HL-60 (cell line): ENCODE measurements at regions not wholly inside any gene's neighbourhood (a gene's known extent, or its start where the extent isn't known, plus 50 kb on each side); places are given as distances from the start of the nearest gene placed in this dataset.

Experiments
- DNase-seq, 2 experiments: peaks; one replicate each; pipeline ENCODE4 v3.0.0-alpha.2; 2010 to 2020; ENCODE audit warnings: low read depth in 1 of 2, low spot score in 1 of 2
- H3K27ac ChIP-seq: fragments of 250-450 bp; sonication (Bioruptor Pico); replicated peaks from 2 replicates; pipeline ENCODE4 v1.5.1; 2020; ENCODE audit warnings: mild to moderate bottlenecking, moderate library complexity
- H3K27me3 ChIP-seq: fragments of 250-450 bp; sonication (Bioruptor Pico); 2 replicates; pipeline ENCODE4 v1.5.1; 2021; ENCODE audit warnings: mild to moderate bottlenecking, moderate library complexity; ENCODE audit not compliant: insufficient read depth, poor library complexity, severe bottlenecking
- H3K4me3 ChIP-seq: replicated peaks from 2 replicates; pipeline ENCODE4 v1.5.1; 2011; ENCODE audit warnings: mild to moderate bottlenecking, control low read depth, low read length; ENCODE audit not compliant: insufficient read depth
- GABPA ChIP-seq: IDR thresholded peaks from 2 replicates; pipeline ENCODE4 v1.6.1; 2012; ENCODE audit warnings: low read depth
- POLR2AphosphoS5 ChIP-seq: IDR thresholded peaks from 2 replicates; pipeline ENCODE4 v1.6.1; 2012; ENCODE audit warnings: low read depth
- SPI1 ChIP-seq: IDR thresholded peaks from 2 replicates; pipeline ENCODE4 v1.6.1; 2012; ENCODE audit warnings: low read depth, mild to moderate bottlenecking, borderline replicate concordance
- TF ChIP-seq, protein P1 (sequence below): IDR thresholded peaks from one replicate; pipeline ENCODE4 v1.5.1; 2011; ENCODE audit warnings: low read length, control low read depth, inconsistent platforms; ENCODE audit not compliant: insufficient read depth
- TF ChIP-seq, protein P2 (sequence below): IDR thresholded peaks from 2 replicates; pipeline ENCODE4 v1.6.1; 2012; ENCODE audit warnings: low read depth; ENCODE audit not compliant: insufficient replicate concordance

- Histone ChIP-seq H3K27me3 (no peaks in the 10 kb centered on the region), H3K27ac (no peak overlapping the region), H3K4me3 (no peak overlapping the region)
- DNase-seq, result no peak
- TF ChIP-seq SPI1 (no peak), POLR2AphosphoS5 (no peak), GABPA (no peak)
- TF ChIP-seq, protein P1, sequence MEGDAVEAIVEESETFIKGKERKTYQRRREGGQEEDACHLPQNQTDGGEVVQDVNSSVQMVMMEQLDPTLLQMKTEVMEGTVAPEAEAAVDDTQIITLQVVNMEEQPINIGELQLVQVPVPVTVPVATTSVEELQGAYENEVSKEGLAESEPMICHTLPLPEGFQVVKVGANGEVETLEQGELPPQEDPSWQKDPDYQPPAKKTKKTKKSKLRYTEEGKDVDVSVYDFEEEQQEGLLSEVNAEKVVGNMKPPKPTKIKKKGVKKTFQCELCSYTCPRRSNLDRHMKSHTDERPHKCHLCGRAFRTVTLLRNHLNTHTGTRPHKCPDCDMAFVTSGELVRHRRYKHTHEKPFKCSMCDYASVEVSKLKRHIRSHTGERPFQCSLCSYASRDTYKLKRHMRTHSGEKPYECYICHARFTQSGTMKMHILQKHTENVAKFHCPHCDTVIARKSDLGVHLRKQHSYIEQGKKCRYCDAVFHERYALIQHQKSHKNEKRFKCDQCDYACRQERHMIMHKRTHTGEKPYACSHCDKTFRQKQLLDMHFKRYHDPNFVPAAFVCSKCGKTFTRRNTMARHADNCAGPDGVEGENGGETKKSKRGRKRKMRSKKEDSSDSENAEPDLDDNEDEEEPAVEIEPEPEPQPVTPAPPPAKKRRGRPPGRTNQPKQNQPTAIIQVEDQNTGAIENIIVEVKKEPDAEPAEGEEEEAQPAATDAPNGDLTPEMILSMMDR, result no peak
- TF ChIP-seq, protein P2, sequence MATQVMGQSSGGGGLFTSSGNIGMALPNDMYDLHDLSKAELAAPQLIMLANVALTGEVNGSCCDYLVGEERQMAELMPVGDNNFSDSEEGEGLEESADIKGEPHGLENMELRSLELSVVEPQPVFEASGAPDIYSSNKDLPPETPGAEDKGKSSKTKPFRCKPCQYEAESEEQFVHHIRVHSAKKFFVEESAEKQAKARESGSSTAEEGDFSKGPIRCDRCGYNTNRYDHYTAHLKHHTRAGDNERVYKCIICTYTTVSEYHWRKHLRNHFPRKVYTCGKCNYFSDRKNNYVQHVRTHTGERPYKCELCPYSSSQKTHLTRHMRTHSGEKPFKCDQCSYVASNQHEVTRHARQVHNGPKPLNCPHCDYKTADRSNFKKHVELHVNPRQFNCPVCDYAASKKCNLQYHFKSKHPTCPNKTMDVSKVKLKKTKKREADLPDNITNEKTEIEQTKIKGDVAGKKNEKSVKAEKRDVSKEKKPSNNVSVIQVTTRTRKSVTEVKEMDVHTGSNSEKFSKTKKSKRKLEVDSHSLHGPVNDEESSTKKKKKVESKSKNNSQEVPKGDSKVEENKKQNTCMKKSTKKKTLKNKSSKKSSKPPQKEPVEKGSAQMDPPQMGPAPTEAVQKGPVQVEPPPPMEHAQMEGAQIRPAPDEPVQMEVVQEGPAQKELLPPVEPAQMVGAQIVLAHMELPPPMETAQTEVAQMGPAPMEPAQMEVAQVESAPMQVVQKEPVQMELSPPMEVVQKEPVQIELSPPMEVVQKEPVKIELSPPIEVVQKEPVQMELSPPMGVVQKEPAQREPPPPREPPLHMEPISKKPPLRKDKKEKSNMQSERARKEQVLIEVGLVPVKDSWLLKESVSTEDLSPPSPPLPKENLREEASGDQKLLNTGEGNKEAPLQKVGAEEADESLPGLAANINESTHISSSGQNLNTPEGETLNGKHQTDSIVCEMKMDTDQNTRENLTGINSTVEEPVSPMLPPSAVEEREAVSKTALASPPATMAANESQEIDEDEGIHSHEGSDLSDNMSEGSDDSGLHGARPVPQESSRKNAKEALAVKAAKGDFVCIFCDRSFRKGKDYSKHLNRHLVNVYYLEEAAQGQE, result no peak
These were observed 348.6 kb upstream of the GRM7 start for GRCh38 chr3:6512172-6512800.

- no peak for DNase-seq
- Histone ChIP-seq H3K27me3 (no peaks in the 10 kb centered on the region), H3K27ac (no peak overlapping the region), H3K4me3 (no peak overlapping the region)
- TF ChIP-seq, protein P1, result no peak
- no peak for TF ChIP-seq SPI1
- TF ChIP-seq, protein P2, result no peak
These were observed 344.8 kb upstream of the GRM7 start for GRCh38 chr3:6516143-6516542.

GRCh38 chr3:6516694-6517093 is 344.2 kb upstream of the GRM7 start:
- Histone ChIP-seq H3K4me3 (no peak overlapping the region), H3K27me3 (no peaks in the 10 kb centered on the region), H3K27ac (no peak overlapping the region)
- no peak for DNase-seq
- TF ChIP-seq, protein P1, result no peak
- TF ChIP-seq SPI1, result no peak
- TF ChIP-seq, protein P2, result no peak
- no peak for TF ChIP-seq GABPA
- no peak for TF ChIP-seq POLR2AphosphoS5
